Limb (tissue), 2 donors: ENCODE measurements at regions not wholly inside any gene's neighbourhood (a gene's known extent, or its start where the extent isn't known, plus 50 kb on each side); places are given as distances from the start of the nearest gene placed in this dataset.

Source experiments
- DNase-seq, 2 donors: peaks; one replicate each; pipeline ENCODE4 v3.0.0-alpha.2; 2016; ENCODE audit errors: extremely low spot score in 2 of 2

- no peak for DNase-seq
These were observed 322.8 kb downstream of the TTLL7 start for GRCh38 chr1:83676106-83676505.

DNA sequence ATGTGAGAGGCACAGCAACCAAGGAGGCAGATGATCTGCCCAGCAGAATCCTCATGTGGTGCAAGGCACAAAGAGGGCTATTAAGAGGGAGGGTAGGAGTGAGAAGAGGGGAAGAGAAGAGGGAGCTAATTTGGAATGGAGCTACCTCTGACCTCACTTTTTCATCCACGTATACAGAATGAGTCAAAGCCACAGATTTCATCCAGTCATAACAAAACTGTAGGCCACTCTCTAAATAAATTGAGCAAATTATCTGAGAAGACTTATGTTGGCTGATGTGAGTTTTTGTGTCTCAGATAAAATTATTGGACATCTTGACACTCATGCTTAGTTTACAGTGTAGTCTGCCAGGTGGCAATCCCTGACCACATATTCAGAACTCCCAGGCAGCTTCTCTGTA, 325.6 kb downstream of the TTLL7 start:
- DNase-seq, result no peak

- DNase-seq, result no peak
These were observed 327.3 kb downstream of the TTLL7 start for GRCh38 chr1:83671586-83671985.

DNA sequence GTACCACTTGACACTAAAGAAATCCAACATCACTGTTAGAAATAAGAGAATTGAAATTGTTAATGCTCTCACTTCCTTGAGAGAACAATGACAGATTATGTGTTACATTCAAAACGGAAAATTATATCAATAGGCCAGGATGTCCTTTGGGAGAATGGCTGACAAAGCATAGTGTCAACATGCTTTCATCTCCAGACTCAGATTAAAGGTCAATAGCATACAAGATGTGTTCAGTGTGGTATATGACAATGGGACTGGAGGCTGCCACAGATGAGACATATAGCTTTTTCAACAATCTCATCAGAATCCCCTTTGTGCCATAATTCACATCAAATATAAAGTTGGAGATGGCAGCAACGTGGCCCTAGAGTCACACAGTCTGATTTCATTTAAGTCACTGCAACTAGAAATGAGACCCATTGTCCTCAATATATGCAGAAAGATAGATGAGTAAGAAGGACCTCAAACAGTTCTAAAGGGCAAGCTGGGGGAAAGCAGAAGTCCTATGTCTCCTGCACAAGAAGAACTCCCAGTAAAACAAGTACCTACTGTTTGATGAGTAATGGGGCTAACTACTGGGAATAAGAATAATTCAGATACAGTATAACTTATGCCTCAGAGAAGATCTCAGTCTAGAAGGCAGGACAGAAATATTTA, 327.9 kb downstream of the TTLL7 start:
- DNase-seq, result no peak

- DNase-seq, result peak; percentile 47 to 76
These were observed 357.0 kb downstream of the TTLL7 start for GRCh38 chr1:83641796-83642443.

DNA sequence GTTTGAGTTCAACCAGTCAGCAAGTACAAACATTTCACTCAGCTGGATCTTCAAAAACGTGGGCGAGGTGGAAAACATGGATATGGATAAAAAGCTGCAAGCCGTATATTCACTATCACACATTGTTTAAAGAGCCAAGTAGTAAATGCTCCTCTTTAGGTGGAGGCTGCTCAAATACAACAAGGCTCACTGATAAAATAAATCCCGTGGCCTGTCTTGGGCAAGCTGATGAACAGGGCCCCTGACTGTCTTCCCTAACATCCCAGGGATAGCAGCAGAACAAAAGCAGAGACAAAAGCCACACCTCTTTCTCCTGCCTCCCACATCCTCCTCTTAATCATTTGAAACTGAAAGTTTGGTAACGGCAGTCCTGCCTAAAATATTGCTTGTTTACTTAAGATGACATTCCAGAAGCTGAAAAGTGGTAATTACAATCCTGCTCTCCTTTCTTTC, 357.7 kb downstream of the TTLL7 start:
- DNase-seq, result peak; percentile 34 to 38

DNA sequence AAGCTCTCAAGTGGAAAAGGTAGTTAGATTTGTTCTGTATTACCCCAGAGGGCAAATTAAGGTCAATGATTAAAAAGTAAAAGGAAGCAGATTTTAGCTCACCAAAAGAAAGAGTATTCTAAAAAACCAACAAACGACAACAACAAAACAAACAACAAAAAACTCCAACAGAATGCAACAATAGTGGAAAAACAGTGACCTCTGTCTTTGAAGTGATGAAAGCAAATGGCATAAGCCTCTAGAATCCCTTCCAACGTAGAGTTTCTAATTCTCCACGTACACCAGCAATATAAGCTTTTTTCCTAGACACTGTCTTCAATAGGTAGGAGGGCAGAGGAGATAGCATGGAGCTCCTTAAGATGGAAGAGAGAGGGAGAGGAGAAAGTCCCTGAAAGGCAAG, 359.1 kb downstream of the TTLL7 start:
- no peak for DNase-seq

GRCh38 chr1:83637586-83637985, 361.3 kb downstream of the TTLL7 start:
- no peak for DNase-seq

DNA sequence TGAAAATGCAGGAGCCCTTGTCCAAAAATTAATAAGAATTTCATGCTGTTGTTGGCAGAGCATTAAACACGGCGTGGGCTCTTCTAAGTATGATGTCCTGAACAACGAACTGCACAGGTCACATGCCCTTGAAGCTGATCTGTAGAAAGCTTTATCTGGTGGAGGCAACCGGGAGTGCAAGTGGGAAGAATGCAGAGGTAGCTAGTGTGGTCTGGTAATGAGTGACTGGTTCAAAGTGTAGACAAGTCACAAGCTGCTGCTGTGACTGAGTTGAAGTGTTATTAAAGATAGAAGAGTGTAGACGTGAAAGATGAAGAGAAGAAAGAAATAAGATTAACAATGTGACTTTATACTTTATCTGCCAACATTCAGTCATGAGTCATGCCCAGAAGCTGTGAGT, 361.9 kb downstream of the TTLL7 start:
- DNase-seq, result no peak

DNA sequence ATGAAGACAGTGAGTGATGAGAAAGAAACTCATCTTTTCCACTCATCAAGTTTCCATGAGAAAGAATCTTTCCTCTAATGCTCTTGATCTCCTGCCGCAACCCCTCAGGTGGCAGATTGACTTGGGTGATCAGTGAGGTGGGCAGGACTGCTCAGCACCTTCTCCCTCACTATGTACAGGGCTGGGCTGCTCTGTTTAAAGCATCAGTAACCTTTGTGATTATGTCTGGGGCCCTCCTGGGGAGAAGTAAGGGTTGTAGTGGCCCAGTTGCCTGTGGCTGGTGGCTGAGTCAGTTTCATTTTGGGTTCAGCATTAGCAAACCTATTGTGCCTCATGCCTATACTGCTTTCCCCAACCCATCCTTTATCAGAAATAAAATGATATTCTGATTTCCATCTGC, 366.0 kb downstream of the TTLL7 start:
- DNase-seq, result no peak

- DNase-seq, result no peak
These were observed 367.1 kb downstream of the TTLL7 start for GRCh38 chr1:83631851-83632250.

GRCh38 chr1:83627045-83627444, 371.9 kb downstream of the TTLL7 start:
- no peak for DNase-seq

- no peak for DNase-seq
These were observed 372.3 kb downstream of the TTLL7 start for GRCh38 chr1:83626603-83627002.

DNA sequence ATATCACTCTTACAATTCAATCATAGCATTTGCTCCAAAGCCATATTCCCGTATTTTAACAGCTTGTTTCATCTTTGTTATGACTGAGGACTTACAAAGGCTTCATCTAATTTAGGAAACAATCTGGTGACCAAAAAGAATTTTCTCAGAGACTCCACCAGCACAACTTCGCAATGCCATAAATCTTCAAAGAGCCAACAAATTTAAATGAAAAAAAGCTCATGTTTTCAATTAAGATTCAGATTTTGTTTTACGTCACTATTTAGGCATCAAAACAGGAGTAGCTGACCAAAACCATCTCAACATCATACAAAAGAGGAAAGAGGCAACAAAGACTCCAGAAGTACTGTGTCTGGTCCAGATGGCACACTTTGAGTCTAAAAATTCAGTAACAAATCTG, 373.3 kb downstream of the TTLL7 start:
- DNase-seq, result no peak

DNA sequence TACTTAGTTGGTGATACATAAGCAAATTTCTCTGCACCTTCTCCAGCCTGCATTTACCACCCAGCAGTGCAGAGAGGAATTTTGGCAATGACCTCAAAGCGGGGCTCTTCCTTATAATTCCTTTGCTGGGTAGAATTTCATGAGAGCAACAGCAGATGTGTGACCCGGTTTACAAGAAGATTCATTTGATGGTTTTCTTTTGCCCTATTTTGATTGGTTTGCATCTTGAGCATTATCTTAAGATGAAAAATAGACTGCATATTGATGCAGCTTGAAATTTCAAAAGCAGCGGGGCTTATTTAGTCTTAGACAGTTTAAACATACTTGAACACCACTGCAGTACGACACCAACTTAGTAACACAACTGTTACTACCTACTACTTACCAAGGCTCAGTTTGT, 378.9 kb downstream of the TTLL7 start:
- DNase-seq, result no peak

- DNase-seq, result peak in 1 of 2 donors; percentile 17
These were observed 379.6 kb downstream of the TTLL7 start for GRCh38 chr1:83619170-83619896.

- no peak for DNase-seq
These were observed 381.0 kb downstream of the TTLL7 start for GRCh38 chr1:83617883-83618282.

- DNase-seq, result no peak
These were observed 383.6 kb downstream of the TTLL7 start for GRCh38 chr1:83615370-83615769.

GRCh38 chr1:83606416-83606955, 392.4 kb downstream of the TTLL7 start:
- DNase-seq, result no peak

DNA sequence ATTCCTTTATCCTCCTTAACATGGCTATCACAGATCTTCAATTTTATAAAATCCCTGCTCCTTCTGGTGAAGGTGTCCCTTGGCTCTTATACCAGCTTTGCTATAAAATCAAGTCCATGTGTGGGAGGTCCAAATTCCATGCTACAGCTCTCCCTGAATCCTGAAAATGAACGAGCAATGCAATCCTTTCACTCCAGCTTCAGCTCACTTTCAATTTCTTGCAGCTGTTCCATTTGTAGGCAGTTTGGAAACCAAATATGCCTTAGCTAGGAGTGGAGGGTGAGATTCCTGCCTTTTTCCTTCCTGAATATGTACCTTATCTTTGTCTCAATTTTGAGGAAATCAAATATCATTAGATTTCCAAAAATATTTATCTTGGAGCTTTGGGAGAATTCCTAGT, 402.6 kb downstream of the TTLL7 start:
- DNase-seq, result peak in 1 of 2 donors; percentile 48

DNA sequence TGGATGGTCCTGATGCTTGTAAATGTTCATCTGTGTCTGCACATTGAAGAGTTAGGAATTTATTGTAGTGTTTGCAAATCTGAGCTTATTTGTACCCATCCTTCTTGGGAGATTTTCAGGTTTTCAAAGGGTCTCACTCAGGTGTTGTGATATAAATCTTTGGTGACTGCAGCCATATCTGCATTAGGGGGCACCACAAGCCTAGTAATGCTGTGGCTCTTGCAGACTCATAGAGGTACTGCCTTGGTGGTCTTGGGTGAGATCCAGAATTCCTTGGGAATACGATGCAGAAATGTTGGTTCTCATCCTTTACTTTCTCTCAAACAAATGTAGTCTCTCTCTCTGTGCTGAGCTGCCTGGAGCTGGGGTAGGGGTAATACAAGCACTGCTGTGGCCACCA, 405.9 kb downstream of the TTLL7 start:
- no peak for DNase-seq

GRCh38 chr1:83588140-83588539, 410.8 kb downstream of the TTLL7 start:
- DNase-seq, result no peak
